IPS-15b (cell line): ENCODE measurements at regions not wholly inside any gene's neighbourhood (a gene's known extent, or its start where the extent isn't known, plus 50 kb on each side); places are given as distances from the start of the nearest gene placed in this dataset.
"Not testable (repeated sequence)": the region's sequence is repeated elsewhere in the genome, so short reads cannot be mapped to it uniquely, and the experiment has no call there.

Experiments
- H3K27me3 ChIP-seq: one replicate; pipeline ENCODE4 v1.6.1; 2013; ENCODE audit warnings: low read length; ENCODE audit not compliant: control insufficient read depth, insufficient read depth
- H3K36me3 ChIP-seq: one replicate; pipeline ENCODE4 v1.6.1; 2013; ENCODE audit warnings: low read length; ENCODE audit not compliant: control insufficient read depth, insufficient read depth
- H3K4me1 ChIP-seq: one replicate; pipeline ENCODE4 v1.6.1; 2013; ENCODE audit warnings: mild to moderate bottlenecking, low read length; ENCODE audit not compliant: control insufficient read depth, insufficient read depth
- H3K4me3 ChIP-seq: one replicate; pipeline ENCODE4 v1.5.1; 2013; ENCODE audit warnings: low read depth, low read length
- H3K9ac ChIP-seq: one replicate; pipeline ENCODE4 v1.6.1; 2013; ENCODE audit warnings: low read depth, mild to moderate bottlenecking, low read length
- H3K9me3 ChIP-seq: one replicate; pipeline ENCODE4 v1.6.1; 2013; ENCODE audit warnings: mild to moderate bottlenecking, low read length; ENCODE audit not compliant: control insufficient read depth, insufficient read depth

DNA sequence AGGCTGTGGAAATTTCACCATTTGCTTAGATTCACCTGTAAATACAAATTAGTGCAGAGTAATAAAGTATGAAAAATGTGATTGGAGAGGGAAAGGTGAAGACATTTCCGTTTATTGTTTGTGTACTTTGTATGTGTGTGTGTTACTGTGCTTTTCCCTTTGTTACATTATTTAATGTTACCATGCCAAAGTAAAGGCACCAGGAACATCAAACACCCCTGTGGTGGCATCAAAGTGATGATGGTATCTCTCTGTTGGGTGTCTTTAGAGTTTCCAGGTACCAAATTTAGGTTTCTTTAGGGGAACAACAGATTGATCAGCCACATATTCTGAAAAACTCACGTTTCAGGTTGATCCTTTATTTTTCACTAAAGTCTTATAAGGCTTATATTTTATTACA is 189.0 kb upstream of the FBXO33 start:
- H3K9me3 ChIP-seq: no peaks in the 10 kb centered on the region
- no peak overlapping the region for H3K4me3 ChIP-seq
- no peak overlapping the region for H3K9ac ChIP-seq
- no peaks in the 10 kb centered on the region for H3K4me1 ChIP-seq
- H3K27me3 ChIP-seq: no peaks in the 10 kb centered on the region
- H3K36me3 ChIP-seq: no peaks in the 10 kb centered on the region

DNA sequence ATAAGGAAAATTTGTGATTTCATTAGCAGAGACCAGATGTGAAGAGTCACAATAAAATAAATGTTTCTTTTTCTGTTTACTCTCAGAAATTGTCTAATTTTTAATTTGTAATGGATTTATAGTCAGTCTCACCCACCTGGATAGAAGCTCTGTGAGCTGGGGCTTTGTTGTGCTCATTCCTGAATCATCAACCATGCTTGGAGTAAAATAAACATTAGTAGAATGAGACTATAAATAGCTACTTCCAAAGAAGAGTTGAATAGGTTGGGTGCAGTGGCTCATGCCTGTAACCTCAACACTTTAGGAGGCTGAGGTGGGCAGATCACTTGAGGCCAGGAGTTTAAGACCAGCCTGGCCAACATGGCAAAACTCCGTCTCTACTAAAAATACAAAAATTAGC is 185.3 kb upstream of the FBXO33 start:
- Histone ChIP-seq H3K4me1 (no peaks in the 10 kb centered on the region), H3K9ac (no peak overlapping the region), H3K9me3 (no peaks in the 10 kb centered on the region), H3K4me3 (no peak overlapping the region), H3K27me3 (no peaks in the 10 kb centered on the region), H3K36me3 (no peaks in the 10 kb centered on the region)

DNA sequence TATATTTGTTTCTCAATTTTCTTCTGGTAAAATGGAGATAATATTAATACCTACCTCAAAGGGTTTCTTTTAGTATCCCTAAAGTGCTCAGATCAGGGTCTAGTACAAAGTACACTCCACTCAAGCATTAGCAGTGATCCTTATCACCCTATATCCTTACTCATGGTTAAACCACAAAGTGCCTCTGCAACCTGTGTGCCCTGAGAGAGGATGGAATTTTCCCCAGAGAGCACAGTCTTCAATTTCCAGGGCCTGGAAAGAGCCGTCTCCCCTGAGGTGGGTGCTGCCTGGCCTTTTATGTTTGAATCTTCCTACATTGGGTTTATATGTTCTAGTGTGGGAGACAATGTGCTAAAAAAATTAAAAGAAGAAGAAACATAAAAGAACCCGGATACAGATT is 183.1 kb upstream of the FBXO33 start:
- no peaks in the 10 kb centered on the region for H3K27me3 ChIP-seq
- H3K36me3 ChIP-seq: no peaks in the 10 kb centered on the region
- H3K9me3 ChIP-seq: no peaks in the 10 kb centered on the region
- H3K4me3 ChIP-seq: no peak overlapping the region
- no peak overlapping the region for H3K9ac ChIP-seq
- H3K4me1 ChIP-seq: no peaks in the 10 kb centered on the region

DNA sequence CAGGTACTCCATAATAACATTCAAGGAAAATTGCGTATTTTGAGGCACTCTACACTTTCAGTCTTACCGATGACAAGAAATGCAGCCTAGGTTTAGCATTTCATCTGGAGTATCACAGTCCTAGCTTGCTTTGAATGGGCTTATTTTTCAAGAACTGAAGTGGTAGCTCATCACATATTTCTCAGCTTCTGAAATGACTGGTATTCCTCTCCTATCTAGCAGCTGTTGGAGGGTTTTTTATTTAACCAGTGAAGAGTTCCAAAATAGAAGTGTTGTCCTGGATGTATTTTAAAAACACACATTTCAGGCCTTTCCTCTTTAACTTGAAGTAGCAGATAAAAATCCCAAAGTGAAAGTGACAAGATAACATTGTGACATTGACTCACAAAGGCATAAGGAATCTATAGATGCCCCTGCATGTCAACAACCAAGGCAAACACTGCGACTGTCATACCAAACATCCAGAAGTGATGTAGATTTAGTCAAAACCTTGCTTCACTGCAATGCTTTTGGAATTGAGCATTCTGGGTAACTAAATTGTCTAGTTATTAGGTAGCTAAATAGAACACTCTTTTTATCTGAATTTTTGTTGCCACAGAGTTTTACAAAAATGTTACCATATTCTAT is 182.2 kb upstream of the FBXO33 start:
- Histone ChIP-seq H3K9me3 (no peaks in the 10 kb centered on the region), H3K36me3 (no peaks in the 10 kb centered on the region), H3K4me1 (no peaks in the 10 kb centered on the region), H3K9ac (no peak overlapping the region), H3K4me3 (no peak overlapping the region), H3K27me3 (no peaks in the 10 kb centered on the region)

DNA sequence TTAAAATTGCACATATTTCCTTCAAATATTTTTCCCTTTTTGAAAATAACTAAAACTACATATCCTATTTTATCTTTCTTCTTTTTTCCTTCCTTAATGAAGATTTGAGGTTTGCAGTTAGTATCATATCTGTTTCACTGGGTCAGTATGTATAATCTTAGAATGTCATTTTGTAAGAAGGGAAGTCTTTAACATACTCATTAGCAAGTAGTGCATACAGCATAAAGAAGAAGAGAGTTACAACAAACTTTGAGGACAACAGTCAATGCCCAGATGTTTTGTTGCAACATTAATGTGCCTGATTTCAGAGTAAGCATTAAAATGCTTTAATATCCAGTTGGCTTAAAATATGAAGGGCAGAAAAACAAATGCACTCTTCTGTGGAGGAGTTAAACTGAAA is 176.9 kb upstream of the FBXO33 start:
- Histone ChIP-seq H3K27me3 (no peaks in the 10 kb centered on the region), H3K9me3 (no peaks in the 10 kb centered on the region), H3K4me1 (no peaks in the 10 kb centered on the region), H3K9ac (no peak overlapping the region), H3K36me3 (no peaks in the 10 kb centered on the region), H3K4me3 (no peak overlapping the region)

DNA sequence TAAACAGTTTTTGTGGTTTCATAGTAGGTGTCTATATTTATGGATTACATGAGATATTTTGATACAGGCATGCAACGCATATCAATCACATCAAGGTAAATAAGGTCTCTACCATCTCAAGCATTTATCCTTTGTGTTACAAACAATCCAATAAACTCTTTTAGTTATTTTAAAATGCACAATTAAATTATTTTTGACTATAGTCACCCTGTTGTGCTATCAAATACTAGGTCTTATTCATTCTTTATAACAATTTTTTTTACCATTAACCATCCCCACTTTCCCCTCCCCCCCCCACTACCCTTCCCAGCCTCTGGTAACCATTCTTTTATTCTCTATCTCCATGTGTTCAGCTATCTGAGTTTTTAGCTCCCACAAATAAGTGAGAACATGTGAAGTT is 175.7 kb upstream of the FBXO33 start:
- H3K4me3 ChIP-seq: no peak overlapping the region
- H3K27me3 ChIP-seq: no peaks in the 10 kb centered on the region
- H3K36me3 ChIP-seq: no peaks in the 10 kb centered on the region
- no peak overlapping the region for H3K9ac ChIP-seq
- no peaks in the 10 kb centered on the region for H3K9me3 ChIP-seq
- H3K4me1 ChIP-seq: no peaks in the 10 kb centered on the region

DNA sequence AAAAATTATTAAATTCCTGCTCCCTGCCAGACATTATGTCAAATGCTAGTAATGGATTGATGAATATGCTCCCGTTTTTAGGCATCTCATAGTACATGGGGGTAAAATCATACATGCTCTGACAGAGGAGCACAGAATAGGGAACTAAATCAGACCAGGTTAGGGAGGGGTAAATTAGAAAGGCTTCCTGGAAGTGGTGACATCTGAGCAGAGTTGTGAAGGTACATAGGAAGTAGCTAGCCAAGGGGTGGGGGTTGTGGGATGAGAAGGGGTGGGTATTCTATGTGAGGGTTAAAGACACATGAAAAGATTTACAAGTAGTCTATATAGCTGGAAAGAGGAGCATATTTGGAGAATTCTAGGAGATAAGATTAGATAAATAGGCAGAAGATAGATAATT is 171.7 kb upstream of the FBXO33 start:
- Histone ChIP-seq H3K4me3 (no peak overlapping the region), H3K9ac (no peak overlapping the region), H3K9me3 (no peaks in the 10 kb centered on the region), H3K4me1 (no peaks in the 10 kb centered on the region), H3K27me3 (no peaks in the 10 kb centered on the region), H3K36me3 (no peaks in the 10 kb centered on the region)

DNA sequence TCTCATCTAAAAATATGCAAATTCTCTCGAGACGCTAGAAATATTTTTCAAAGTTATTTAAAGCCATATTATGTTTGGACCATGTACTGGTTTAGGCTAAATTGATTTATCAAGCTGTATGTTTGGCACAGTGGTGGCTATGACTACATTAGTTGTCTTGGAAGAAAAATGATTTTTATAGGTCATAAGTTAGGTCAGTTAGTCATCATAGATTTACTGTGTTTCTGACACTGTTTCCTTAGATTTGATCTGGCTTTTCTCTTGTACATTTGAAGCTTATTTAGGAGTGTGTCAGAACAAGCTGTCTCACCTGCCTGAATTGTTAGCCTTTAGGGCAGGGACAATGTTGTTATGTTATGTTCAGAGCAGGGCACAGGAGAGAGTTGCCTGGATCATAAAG is 161.1 kb upstream of the FBXO33 start:
- Histone ChIP-seq H3K36me3 (no peaks in the 10 kb centered on the region), H3K4me3 (no peak overlapping the region), H3K27me3 (no peaks in the 10 kb centered on the region), H3K9ac (no peak overlapping the region), H3K4me1 (peaks cover 2% of the 10 kb centered on the region), H3K9me3 (no peaks in the 10 kb centered on the region)

DNA sequence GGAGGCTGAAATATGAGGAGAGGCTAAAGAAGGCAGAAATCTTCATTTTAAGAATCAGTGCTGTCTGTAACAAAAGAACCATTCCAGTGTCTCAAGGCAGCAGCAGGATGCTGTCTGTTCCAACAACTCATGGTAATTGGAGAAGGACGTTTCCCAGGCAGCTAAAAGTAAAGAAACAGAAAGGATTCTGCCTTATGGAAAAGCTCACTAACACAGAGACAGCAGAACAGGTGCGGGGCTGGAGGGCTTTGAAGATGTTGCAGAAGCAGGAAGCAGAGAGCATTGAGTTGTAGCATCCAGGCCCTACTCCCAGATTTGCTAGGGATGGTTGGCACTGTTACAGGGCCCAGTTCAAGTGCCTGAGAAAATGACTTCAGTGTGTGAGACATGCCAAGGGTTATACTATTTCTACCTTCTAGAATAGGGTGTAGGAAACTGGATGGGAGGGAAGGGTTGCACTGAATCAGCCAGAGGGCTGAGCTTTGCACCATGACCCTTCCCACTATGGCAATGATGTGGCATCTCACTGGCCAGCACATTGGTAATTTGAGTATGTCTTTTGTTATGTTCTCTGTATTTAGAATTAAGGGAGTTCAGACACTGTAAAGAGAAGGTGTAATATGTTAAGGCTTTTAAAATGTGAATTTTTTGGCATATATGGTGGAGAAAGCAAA is 160.0 kb upstream of the FBXO33 start:
- Histone ChIP-seq H3K9me3 (no peaks in the 10 kb centered on the region), H3K27me3 (no peaks in the 10 kb centered on the region), H3K36me3 (no peaks in the 10 kb centered on the region), H3K9ac (no peak overlapping the region), H3K4me3 (no peak overlapping the region), H3K4me1 (peaks cover 2% of the 10 kb centered on the region)

DNA sequence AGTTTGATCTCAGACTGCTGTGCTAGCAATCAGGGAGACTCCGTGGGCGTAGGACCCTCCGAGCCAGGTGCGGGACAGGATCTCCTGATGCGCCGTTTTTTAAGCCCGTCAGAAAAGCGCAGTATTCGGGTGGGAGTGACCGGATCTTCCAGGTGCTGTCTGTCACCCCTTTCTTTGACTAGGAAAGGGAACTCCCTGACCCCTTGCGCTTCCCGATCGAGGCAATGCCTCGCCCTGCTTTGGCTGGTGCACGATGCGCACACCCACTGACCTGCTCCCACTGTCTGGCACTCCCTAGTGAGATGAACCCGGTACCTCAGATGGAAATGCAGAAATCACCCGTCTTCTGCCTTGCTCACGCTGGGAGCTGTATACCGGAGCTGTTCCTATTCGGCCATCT is 157.6 kb upstream of the FBXO33 start:
- H3K4me1 ChIP-seq, H3K27me3 ChIP-seq, H3K9ac ChIP-seq, H3K4me3 ChIP-seq, H3K36me3 ChIP-seq, H3K9me3 ChIP-seq: not testable (repeated sequence)

DNA sequence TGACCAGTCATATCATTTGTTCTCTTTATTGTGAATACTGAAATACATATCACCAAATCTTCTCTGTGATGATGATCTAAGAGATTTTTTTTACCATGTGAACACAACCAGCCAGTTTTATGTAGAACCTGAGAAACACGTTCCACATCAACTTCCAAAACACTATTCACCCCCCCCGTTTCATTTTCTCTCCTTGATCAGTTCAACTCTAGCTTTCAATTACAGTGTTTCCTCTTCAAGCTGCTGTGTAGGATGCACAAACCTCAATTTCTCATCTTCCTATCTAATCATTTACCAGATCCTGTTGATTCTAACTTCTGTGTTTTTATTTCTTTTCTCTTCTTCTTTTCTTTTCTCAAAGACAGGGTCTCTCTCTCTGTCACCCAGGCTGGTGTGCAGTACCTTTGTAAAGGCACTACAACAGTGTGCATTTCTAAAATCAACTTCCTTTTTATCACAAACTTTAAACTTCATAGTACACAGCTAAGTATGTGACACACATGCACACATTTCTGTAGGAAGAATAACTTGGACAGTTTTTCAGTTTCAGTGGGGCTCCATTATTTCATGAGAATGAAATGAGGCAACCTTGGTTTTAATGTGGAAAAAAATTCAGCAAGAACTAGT is 149.9 kb upstream of the FBXO33 start:
- no peak overlapping the region for H3K9ac ChIP-seq
- H3K36me3 ChIP-seq: no peaks in the 10 kb centered on the region
- no peaks in the 10 kb centered on the region for H3K4me1 ChIP-seq
- H3K27me3 ChIP-seq: no peaks in the 10 kb centered on the region
- no peak overlapping the region for H3K4me3 ChIP-seq
- H3K9me3 ChIP-seq: no peaks in the 10 kb centered on the region

DNA sequence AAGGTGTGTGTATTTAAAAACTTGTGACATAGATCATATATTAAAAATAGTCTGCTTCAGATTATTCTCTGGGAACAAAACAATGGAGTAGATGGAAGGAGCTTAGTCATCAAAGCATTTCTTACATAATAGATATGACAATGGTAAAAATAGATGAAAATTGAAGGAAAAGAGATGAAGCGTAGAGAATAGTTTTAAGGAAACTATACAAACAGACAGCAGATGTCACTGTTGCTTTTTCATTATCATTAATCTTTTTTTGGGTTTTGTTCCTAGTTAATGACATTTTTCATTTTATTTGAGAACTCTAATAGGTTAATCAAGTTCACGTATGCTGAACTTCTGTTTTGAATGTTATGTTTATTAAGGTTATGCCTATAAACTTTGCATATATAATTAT is 149.2 kb upstream of the FBXO33 start:
- no peak overlapping the region for H3K9ac ChIP-seq
- no peaks in the 10 kb centered on the region for H3K4me1 ChIP-seq
- H3K9me3 ChIP-seq: no peaks in the 10 kb centered on the region
- H3K36me3 ChIP-seq: no peaks in the 10 kb centered on the region
- H3K27me3 ChIP-seq: no peaks in the 10 kb centered on the region
- no peak overlapping the region for H3K4me3 ChIP-seq
